HCT116 (cell line): ENCODE measurements at regions not wholly inside any gene's neighbourhood (a gene's known extent, or its start where the extent isn't known, plus 50 kb on each side); places are given as distances from the start of the nearest gene placed in this dataset.

Experiments used
- CEBPB ChIP-seq: IDR thresholded peaks from 2 replicates; pipeline ENCODE4 v1.6.1; 2012; ENCODE audit warnings: low read depth
- EGR1 ChIP-seq: IDR thresholded peaks from 2 replicates; pipeline ENCODE4 v1.6.1; 2012; ENCODE audit warnings: low read depth
- EZH2 ChIP-seq: fragments of 200-600 bp; sonication (generic); IDR thresholded peaks from 2 replicates; pipeline ENCODE4 v1.6.1; 2017; ENCODE audit warnings: antibody characterized with exemption, mixed run types
- FOSL1 ChIP-seq: IDR thresholded peaks from 2 replicates; pipeline ENCODE4 v1.6.1; 2012; ENCODE audit warnings: low read depth
- JUND ChIP-seq: IDR thresholded peaks from 2 replicates; pipeline ENCODE4 v1.6.1; 2012
- POLR2A ChIP-seq: IDR thresholded peaks from 2 replicates; pipeline ENCODE4 v1.7.0; 2011; ENCODE audit warnings: borderline replicate concordance; ENCODE audit not compliant: insufficient read depth, insufficient read length; ENCODE audit errors: extremely low read depth
- POLR2AphosphoS5 ChIP-seq: IDR thresholded peaks from 2 replicates; pipeline ENCODE4 v1.6.1; 2011; ENCODE audit warnings: mild to moderate bottlenecking, low read depth, low read length, moderate library complexity
- RAD21 ChIP-seq: IDR thresholded peaks from 2 replicates; pipeline ENCODE4 v1.6.1; 2012; ENCODE audit warnings: low read depth, mild to moderate bottlenecking
- SP1 ChIP-seq: IDR thresholded peaks from 2 replicates; pipeline ENCODE4 v1.6.1; 2012; ENCODE audit warnings: low read depth
- SRF ChIP-seq: IDR thresholded peaks from 2 replicates; pipeline ENCODE4 v1.6.1; 2012; ENCODE audit warnings: low read depth
- YY1 ChIP-seq: IDR thresholded peaks from 2 replicates; pipeline ENCODE4 v1.6.1; 2011; ENCODE audit warnings: low read length, low read depth, moderate library complexity, mild to moderate bottlenecking; ENCODE audit not compliant: insufficient replicate concordance; ENCODE audit errors: extremely low read depth
- ZNF274 ChIP-seq: fragments of 200-500 bp; sonication (Bioruptor generic); IDR thresholded peaks from 2 replicates; pipeline ENCODE4 v1.6.1; 2014; ENCODE audit warnings: mild to moderate bottlenecking, low read depth, low read length, inconsistent platforms
- TF ChIP-seq, protein P1 (sequence below), 3 experiments: fragments of 200-600 bp in 1 of 3; sonication (generic) in 1 of 3; IDR thresholded peaks in 2 of 3; conservative IDR thresholded peaks in 1 of 3; 2 replicates each; pipeline ENCODE4 v1.5.1; 2012 to 2017; ENCODE audit warnings: low read depth in 2 of 3, low read length in 2 of 3, antibody characterized with exemption in 1 of 3, borderline replicate concordance in 1 of 3, control low read depth in 1 of 3, mild to moderate bottlenecking in 1 of 3, mixed read lengths in 1 of 3, mixed run types in 1 of 3, moderate library complexity in 1 of 3; ENCODE audit not compliant: insufficient read depth in 1 of 3
- TF ChIP-seq, protein P2 (sequence below): IDR thresholded peaks from 2 replicates; pipeline ENCODE4 v1.6.1; 2012

DNA sequence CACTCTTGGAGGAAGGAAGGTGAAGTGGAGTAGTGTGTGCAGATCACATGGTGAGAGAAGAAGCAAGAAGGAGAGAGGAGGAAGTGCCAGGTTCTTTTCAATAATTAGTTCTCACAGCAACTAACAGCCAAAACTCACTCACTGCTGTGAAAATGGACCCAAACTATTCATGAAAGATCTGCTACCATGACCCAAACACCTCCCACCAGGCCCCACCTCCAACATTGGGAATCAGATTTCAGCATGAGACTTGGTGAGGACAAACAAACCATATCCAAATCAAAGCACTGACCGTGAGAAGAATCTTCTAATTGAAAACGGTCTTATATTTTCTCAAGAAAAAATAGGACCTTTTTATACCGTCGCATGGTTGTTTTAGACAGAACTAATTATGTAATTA, 468.7 kb upstream of the TYRP1 start:
- TF ChIP-seq POLR2A (no peak), FOSL1 (no peak), EZH2 (no peak), SRF (no peak), CEBPB (no peak), YY1 (no peak), RAD21 (no peak), SP1 (no peak), JUND (no peak), ZNF274 (no peak), EGR1 (no peak), POLR2AphosphoS5 (no peak)
- TF ChIP-seq, protein P1, sequence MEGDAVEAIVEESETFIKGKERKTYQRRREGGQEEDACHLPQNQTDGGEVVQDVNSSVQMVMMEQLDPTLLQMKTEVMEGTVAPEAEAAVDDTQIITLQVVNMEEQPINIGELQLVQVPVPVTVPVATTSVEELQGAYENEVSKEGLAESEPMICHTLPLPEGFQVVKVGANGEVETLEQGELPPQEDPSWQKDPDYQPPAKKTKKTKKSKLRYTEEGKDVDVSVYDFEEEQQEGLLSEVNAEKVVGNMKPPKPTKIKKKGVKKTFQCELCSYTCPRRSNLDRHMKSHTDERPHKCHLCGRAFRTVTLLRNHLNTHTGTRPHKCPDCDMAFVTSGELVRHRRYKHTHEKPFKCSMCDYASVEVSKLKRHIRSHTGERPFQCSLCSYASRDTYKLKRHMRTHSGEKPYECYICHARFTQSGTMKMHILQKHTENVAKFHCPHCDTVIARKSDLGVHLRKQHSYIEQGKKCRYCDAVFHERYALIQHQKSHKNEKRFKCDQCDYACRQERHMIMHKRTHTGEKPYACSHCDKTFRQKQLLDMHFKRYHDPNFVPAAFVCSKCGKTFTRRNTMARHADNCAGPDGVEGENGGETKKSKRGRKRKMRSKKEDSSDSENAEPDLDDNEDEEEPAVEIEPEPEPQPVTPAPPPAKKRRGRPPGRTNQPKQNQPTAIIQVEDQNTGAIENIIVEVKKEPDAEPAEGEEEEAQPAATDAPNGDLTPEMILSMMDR (IDR thresholded peaks at IDR 0.05 in 2 of 3, conservative IDR thresholded peaks at IDR 0.05 in 1 of 3; ENCODE audit: borderline replicate concordance in 1 of 3, insufficient read depth in 1 of 3, low read depth in 2 of 3, low read length in 2 of 3) = no peak
- TF ChIP-seq, protein P2, sequence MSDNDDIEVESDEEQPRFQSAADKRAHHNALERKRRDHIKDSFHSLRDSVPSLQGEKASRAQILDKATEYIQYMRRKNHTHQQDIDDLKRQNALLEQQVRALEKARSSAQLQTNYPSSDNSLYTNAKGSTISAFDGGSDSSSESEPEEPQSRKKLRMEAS = no peak
